Muscle layer of duodenum (tissue), 2 donors: ENCODE measurements at regions not wholly inside any gene's neighbourhood (a gene's known extent, or its start where the extent isn't known, plus 50 kb on each side); places are given as distances from the start of the nearest gene placed in this dataset.

Experiments
- H3K27ac ChIP-seq: one replicate; pipeline ENCODE4 v1.7.0; 2013; ENCODE audit warnings: mild to moderate bottlenecking, low read length
- H3K27me3 ChIP-seq: one replicate; pipeline ENCODE4 v1.7.0; 2013; ENCODE audit warnings: low read depth, mild to moderate bottlenecking, control low read depth, low read length
- H3K36me3 ChIP-seq, 2 donors: one replicate each; pipeline ENCODE4 v1.7.0; 2013; ENCODE audit warnings: low read length in 2 of 2, control low read depth in 1 of 2, mild to moderate bottlenecking in 1 of 2; ENCODE audit not compliant: insufficient read depth in 2 of 2, control insufficient read depth in 1 of 2
- H3K4me1 ChIP-seq, 2 donors: one replicate each; pipeline ENCODE4 v1.7.0; 2013; ENCODE audit warnings: low read length in 2 of 2, mild to moderate bottlenecking in 2 of 2, control low read depth in 1 of 2, moderate library complexity in 1 of 2; ENCODE audit not compliant: insufficient read depth in 2 of 2, control insufficient read depth in 1 of 2
- H3K4me3 ChIP-seq, 2 donors: one replicate each; pipeline ENCODE4 v1.7.0; 2013; ENCODE audit warnings: low read length in 2 of 2, low read depth in 1 of 2, mild to moderate bottlenecking in 1 of 2
- H3K9me3 ChIP-seq, 2 donors: one replicate each; pipeline ENCODE4 v1.7.0; 2013; ENCODE audit warnings: low read length in 2 of 2, control low read depth in 1 of 2, mild to moderate bottlenecking in 1 of 2; ENCODE audit not compliant: control insufficient read depth in 1 of 2
- donor health status: healthy.

GRCh38 chr16:14358697-14359305 is 271.3 kb downstream of the PARN start:
- H3K36me3 ChIP-seq, result no peaks in the 10 kb centered on the region
- H3K4me3 ChIP-seq, result no peak overlapping the region
- peaks cover 0 to 12% of the 10 kb centered on the region in 2 donors for H3K4me1 ChIP-seq
- H3K27me3 ChIP-seq, result no peaks in the 10 kb centered on the region
- H3K27ac ChIP-seq, result no peak overlapping the region
- no peaks in the 10 kb centered on the region for H3K9me3 ChIP-seq

- Histone ChIP-seq H3K4me3 (no peak overlapping the region), H3K9me3 (no peaks in the 10 kb centered on the region), H3K4me1 (peaks cover 0 to 5% of the 10 kb centered on the region in 2 donors), H3K36me3 (no peaks in the 10 kb centered on the region), H3K27me3 (no peaks in the 10 kb centered on the region), H3K27ac (no peak overlapping the region)
Observed at GRCh38 chr16:14357328-14357727, 272.7 kb downstream of the PARN start.

- Histone ChIP-seq H3K27ac (no peak overlapping the region), H3K4me1 (peaks cover 0 to 4% of the 10 kb centered on the region in 2 donors), H3K27me3 (no peaks in the 10 kb centered on the region), H3K9me3 (no peaks in the 10 kb centered on the region), H3K36me3 (no peaks in the 10 kb centered on the region), H3K4me3 (no peak overlapping the region)
Observed at GRCh38 chr16:14356064-14356463, 274.0 kb downstream of the PARN start.

DNA sequence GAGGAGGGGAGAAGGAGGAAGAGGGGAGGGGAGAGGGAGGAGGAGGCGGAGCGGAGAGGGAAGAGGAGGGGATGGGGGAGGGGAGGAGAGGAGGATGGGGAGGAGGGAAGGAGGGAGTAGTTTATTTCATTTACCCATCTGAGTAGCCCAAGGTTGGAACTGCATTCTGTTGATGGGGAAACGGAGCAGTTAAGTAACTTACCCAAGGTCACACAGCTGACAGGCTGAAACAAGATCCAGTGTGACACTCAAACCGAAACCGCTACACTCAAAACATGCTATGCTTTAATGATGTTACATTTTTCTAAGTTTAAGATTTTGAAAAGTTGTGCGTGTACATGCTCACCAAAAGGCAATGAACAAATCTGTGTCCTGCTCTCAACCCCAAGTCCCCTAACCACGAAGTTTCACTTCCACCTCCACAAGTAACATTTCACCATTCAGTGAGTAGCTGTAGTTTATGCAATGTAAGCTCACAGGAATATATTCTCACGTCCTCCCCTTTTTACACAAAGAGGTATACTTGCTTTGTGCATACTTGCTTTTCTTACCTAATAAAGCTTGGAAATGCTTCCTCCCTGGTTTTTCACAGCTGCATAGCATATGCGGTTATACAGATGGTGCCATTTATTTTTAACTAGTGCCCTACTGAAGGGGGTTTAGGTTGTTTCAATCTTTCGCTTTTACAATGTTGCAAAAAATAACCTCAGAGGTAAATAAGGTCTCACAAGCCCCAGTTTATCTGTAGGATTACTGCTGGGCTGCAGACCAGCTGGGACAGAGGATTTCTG is 275.3 kb downstream of the PARN start:
- no peaks in the 10 kb centered on the region for H3K36me3 ChIP-seq
- H3K9me3 ChIP-seq, result no peaks in the 10 kb centered on the region
- H3K27me3 ChIP-seq, result no peaks in the 10 kb centered on the region
- no peak overlapping the region for H3K4me3 ChIP-seq
- no peak overlapping the region for H3K27ac ChIP-seq
- peaks cover 0 to 4% of the 10 kb centered on the region in 2 donors for H3K4me1 ChIP-seq

GRCh38 chr16:14353340-14353739 is 276.7 kb downstream of the PARN start:
- Histone ChIP-seq H3K4me3 (no peak overlapping the region), H3K4me1 (peaks cover 0 to 4% of the 10 kb centered on the region in 2 donors), H3K9me3 (no peaks in the 10 kb centered on the region), H3K36me3 (no peaks in the 10 kb centered on the region), H3K27me3 (no peaks in the 10 kb centered on the region), H3K27ac (no peak overlapping the region)

DNA sequence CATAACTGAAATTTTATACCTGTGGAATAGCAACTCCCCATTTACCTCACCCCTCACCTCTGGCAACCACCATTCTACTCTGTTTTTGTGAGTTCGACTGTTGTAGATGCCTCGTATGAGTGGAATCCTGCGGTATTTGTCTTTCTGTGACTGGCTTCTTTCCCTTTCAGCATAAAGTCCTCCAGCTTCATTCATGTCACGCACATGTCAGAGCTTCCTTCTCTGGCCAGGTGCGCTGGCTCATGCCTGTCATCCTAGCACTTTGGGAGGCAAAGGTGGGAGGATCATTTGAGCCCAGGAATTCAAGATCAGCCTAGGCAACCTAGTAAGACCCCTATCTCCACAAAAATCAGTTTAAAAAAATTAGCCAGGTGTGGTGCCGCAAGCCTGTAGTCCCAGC is 278.4 kb downstream of the PARN start:
- Histone ChIP-seq H3K27me3 (no peaks in the 10 kb centered on the region), H3K27ac (no peak overlapping the region), H3K4me1 (peaks cover 0 to 4% of the 10 kb centered on the region in 2 donors), H3K4me3 (no peak overlapping the region), H3K9me3 (no peaks in the 10 kb centered on the region), H3K36me3 (no peaks in the 10 kb centered on the region)

DNA sequence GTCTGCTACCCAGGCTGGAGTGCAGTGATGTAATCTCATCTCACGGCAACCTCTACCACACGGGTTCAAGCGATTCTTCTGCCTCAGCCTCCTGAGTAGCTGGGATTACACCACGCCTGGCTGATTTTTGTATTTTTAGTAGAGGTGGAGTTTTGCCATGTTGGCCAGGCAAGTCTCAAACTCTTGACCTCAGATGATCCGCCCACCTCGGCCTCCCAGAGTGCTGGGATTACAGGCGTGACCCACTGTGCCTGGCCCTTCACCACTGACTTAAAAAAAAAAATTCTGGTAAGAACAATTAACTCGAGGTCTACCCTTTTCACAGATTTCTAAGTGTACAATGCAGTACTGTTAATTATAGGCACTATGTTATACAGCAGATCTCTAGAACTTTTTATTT is 279.4 kb downstream of the PARN start:
- no peak overlapping the region for H3K27ac ChIP-seq
- H3K4me3 ChIP-seq, result no peak overlapping the region
- no peaks in the 10 kb centered on the region for H3K27me3 ChIP-seq
- no peaks in the 10 kb centered on the region for H3K9me3 ChIP-seq
- no peaks in the 10 kb centered on the region for H3K36me3 ChIP-seq
- H3K4me1 ChIP-seq, result peaks cover 0 to 4% of the 10 kb centered on the region in 2 donors

DNA sequence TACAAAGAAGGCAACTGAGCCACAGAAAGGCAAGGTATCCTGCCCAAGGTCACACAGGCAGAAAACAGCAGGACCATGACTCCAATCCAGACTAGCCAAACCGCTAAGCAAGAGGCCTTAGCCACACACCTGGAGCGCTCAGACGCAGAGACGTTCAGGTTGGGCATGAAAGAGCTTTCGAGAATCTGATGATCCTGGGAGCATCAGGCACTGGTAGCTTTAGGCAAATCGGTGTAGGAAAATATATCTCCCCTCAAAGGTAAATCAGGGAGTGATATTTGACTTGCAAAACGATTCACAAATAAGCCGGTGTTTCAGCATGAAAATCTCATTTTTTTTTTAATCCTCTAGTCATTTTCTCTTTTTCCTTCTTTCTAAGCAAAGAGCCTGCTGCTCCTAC is 279.0 kb downstream of the MRTFB start:
- peaks cover 0 to 3% of the 10 kb centered on the region in 2 donors for H3K4me1 ChIP-seq
- H3K27ac ChIP-seq, result no peak overlapping the region
- no peaks in the 10 kb centered on the region for H3K36me3 ChIP-seq
- H3K27me3 ChIP-seq, result no peaks in the 10 kb centered on the region
- no peak overlapping the region for H3K4me3 ChIP-seq
- H3K9me3 ChIP-seq, result no peaks in the 10 kb centered on the region

DNA sequence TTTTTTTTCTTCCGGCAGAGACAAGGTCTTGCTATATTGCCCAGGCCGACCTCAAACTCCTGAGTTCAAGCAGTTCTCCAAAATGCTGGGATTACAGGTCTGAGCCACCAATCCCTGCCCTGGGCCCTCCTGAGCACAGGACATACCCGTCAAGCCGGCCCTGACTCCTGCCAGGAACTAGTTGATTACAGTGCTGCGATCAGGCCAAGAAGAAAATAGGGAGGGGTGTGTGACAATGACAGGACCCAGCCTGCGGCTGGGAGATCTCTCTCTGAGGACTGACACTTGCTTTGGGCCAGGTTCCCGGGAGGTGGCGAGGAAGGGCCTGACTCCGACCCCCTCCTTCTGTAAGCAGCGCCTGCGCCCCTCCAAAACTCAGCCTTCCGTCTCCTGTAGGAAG is 276.6 kb downstream of the MRTFB start:
- Histone ChIP-seq H3K27ac (no peak overlapping the region), H3K4me3 (no peak overlapping the region), H3K9me3 (no peaks in the 10 kb centered on the region), H3K4me1 (no peaks in the 10 kb centered on the region), H3K36me3 (no peaks in the 10 kb centered on the region), H3K27me3 (no peaks in the 10 kb centered on the region)

GRCh38 chr16:14346278-14347142 is 275.4 kb downstream of the MRTFB start:
- Histone ChIP-seq H3K9me3 (no peaks in the 10 kb centered on the region), H3K36me3 (no peaks in the 10 kb centered on the region), H3K4me1 (no peaks in the 10 kb centered on the region), H3K27me3 (no peaks in the 10 kb centered on the region), H3K27ac (no peak overlapping the region), H3K4me3 (no peak overlapping the region)

GRCh38 chr16:14345512-14346115 is 274.5 kb downstream of the MRTFB start:
- Histone ChIP-seq H3K27ac (no peak overlapping the region), H3K9me3 (no peaks in the 10 kb centered on the region), H3K4me1 (no peaks in the 10 kb centered on the region), H3K36me3 (no peaks in the 10 kb centered on the region), H3K4me3 (no peak overlapping the region), H3K27me3 (no peaks in the 10 kb centered on the region)
